H1 (cell line): ENCODE measurements at regions not wholly inside any gene's neighbourhood (a gene's known extent, or its start where the extent isn't known, plus 50 kb on each side); places are given as distances from the start of the nearest gene placed in this dataset.

Experiments
- CTCF ChIA-PET: fragments of 300-600 bp; sonication (Branson Sonifier 250); formaldehyde crosslinking; loops from one replicate; lab custom pipeline; 2021; ENCODE audit not compliant: partially characterized antibody; lab: Charles Lee
- POLR2A ChIA-PET: fragments of 300-600 bp; sonication (Branson Sonifier 250); formaldehyde crosslinking; loops from one replicate; lab custom pipeline; 2021; ENCODE audit warnings: inconsistent platforms; ENCODE audit not compliant: partially characterized antibody; lab: Charles Lee
- DNase-seq, 2 experiments: peaks; one replicate each; pipeline versions ENCODE4 v3.0.0 to v3.0.0-alpha.2; 2010 to 2022; ENCODE audit warnings: low spot score in 2 of 2, low read depth in 1 of 2, mixed read lengths in 1 of 2
- FAIRE-seq: peaks from 2 replicates; lab custom pipeline; 2011; peaks lifted over from hg19 to GRCh38; lab: Jason Lieb, UNC
- H2AFZ ChIP-seq: 2 replicates; pipeline ENCODE4 v1.8.1; 2012; ENCODE audit warnings: low read length, inconsistent platforms
- H2AK5ac ChIP-seq: 2 replicates; pipeline ENCODE4 v1.6.1; 2013; ENCODE audit warnings: low read depth, low read length
- H2BK120ac ChIP-seq: replicated peaks from 2 replicates; pipeline ENCODE3; 2013; ENCODE audit warnings: low read depth, low read length, inconsistent platforms
- H2BK12ac ChIP-seq: 2 replicates; pipeline ENCODE4 v1.6.1; 2013; ENCODE audit warnings: low read depth, low read length
- H2BK15ac ChIP-seq: 2 replicates; pipeline ENCODE4 v1.6.1; 2013; ENCODE audit warnings: low read length
- H2BK20ac ChIP-seq: 2 replicates; pipeline ENCODE4 v1.6.1; 2013; ENCODE audit warnings: low read length
- H2BK5ac ChIP-seq: 2 replicates; pipeline ENCODE4 v1.6.1; 2013; ENCODE audit warnings: low read depth, low read length
- H3K14ac ChIP-seq: 2 replicates; pipeline ENCODE4 v1.6.1; 2013; ENCODE audit warnings: inconsistent platforms; ENCODE audit not compliant: insufficient read length
- H3K18ac ChIP-seq: 2 replicates; pipeline ENCODE4 v1.6.1; 2013; ENCODE audit warnings: low read length; ENCODE audit errors: extremely low read depth
- H3K23ac ChIP-seq: 2 replicates; pipeline ENCODE4 v1.6.1; 2013; ENCODE audit warnings: inconsistent platforms; ENCODE audit not compliant: insufficient read length
- H3K23me2 ChIP-seq: 2 replicates; pipeline ENCODE4 v1.6.1; 2013; ENCODE audit warnings: low read depth, low read length
- H3K27ac ChIP-seq: 2 replicates; pipeline ENCODE4 v1.6.1; 2011; ENCODE audit warnings: low read depth, low read length, inconsistent platforms
- H3K27me3 ChIP-seq, 4 experiments: replicated peaks in 1 of 4; 1 replicate in 1 of 4; 2 replicates in 3 of 4; pipeline versions ENCODE4 v1.6.1 to v1.8.1; 2011 to 2013; ENCODE audit warnings: low read length in 3 of 4, mild to moderate bottlenecking in 3 of 4, inconsistent platforms in 2 of 4, mixed read lengths in 2 of 4, moderate library complexity in 1 of 4; ENCODE audit not compliant: control insufficient read depth in 3 of 4, insufficient read depth in 3 of 4; ENCODE audit errors: extremely low read depth in 1 of 4
- H3K36me3 ChIP-seq, 4 experiments: 2 replicates each; pipeline versions ENCODE4 v1.6.1 to v1.8.1; 2011 to 2013; ENCODE audit warnings: mild to moderate bottlenecking in 4 of 4, low read length in 3 of 4, moderate library complexity in 2 of 4, control low read depth in 1 of 4, inconsistent platforms in 1 of 4; ENCODE audit not compliant: insufficient read depth in 4 of 4, control insufficient read depth in 2 of 4
- H3K4ac ChIP-seq: replicated peaks from 2 replicates; pipeline ENCODE3; 2013; ENCODE audit warnings: low read length, low read depth, mixed read lengths, inconsistent platforms; ENCODE audit not compliant: insufficient read length
- H3K4me1 ChIP-seq, 4 experiments: replicated peaks in 1 of 4; 1 replicate in 1 of 4; 2 replicates in 3 of 4; pipeline versions ENCODE4 v1.6.1 to v1.8.1; 2011 to 2013; ENCODE audit warnings: low read length in 3 of 4, inconsistent platforms in 2 of 4, mixed read lengths in 1 of 4; ENCODE audit not compliant: insufficient read depth in 4 of 4, control insufficient read depth in 3 of 4
- H3K4me2 ChIP-seq, 2 experiments: 2 replicates each; pipeline versions ENCODE4 v1.6.1 to v1.8.1; 2011 to 2013; ENCODE audit warnings: low read depth in 2 of 2, low read length in 2 of 2, control low read depth in 1 of 2, inconsistent platforms in 1 of 2, mild to moderate bottlenecking in 1 of 2; ENCODE audit not compliant: insufficient read depth in 1 of 2
- H3K4me3 ChIP-seq, 4 experiments: fragments of 200-600, 300-600 bp in 1 of 4; sonication (generic), shearing (Covaris generic), sonication (Bioruptor Twin) in 1 of 4; 2 replicates each; pipeline versions ENCODE4 v1.5.1 to v1.8.1; 2011 to 2016; ENCODE audit warnings: low read length in 4 of 4, low read depth in 3 of 4, control low read depth in 2 of 4, inconsistent platforms in 2 of 4, mild to moderate bottlenecking in 2 of 4, mixed read lengths in 1 of 4, moderate library complexity in 1 of 4; ENCODE audit not compliant: insufficient read depth in 2 of 4; ENCODE audit errors: extremely low read depth in 1 of 4
- H3K56ac ChIP-seq: replicated peaks from 2 replicates; pipeline ENCODE3; 2013; ENCODE audit warnings: low read depth, mild to moderate bottlenecking, mixed read lengths, low read length, inconsistent platforms; ENCODE audit not compliant: insufficient read length
- H3K79me1 ChIP-seq: 2 replicates; pipeline ENCODE4 v1.6.1; 2013; ENCODE audit warnings: low read depth, low read length, control low read depth
- H3K79me2 ChIP-seq, 2 experiments: 2 replicates each; pipeline versions ENCODE4 v1.6.1 to v1.8.1; 2012 to 2013; ENCODE audit warnings: low read length in 2 of 2, mild to moderate bottlenecking in 2 of 2, inconsistent platforms in 1 of 2; ENCODE audit not compliant: insufficient read depth in 2 of 2, control insufficient read depth in 1 of 2
- H3K9ac ChIP-seq, 4 experiments: replicated peaks in 1 of 4; 1 replicate in 1 of 4; 2 replicates in 3 of 4; pipeline versions ENCODE4 v1.6.1 to v1.8.1; 2011 to 2013; ENCODE audit warnings: low read depth in 3 of 4, low read length in 3 of 4, control low read depth in 2 of 4, mild to moderate bottlenecking in 2 of 4, moderate library complexity in 2 of 4, inconsistent platforms in 1 of 4; ENCODE audit errors: extremely low read depth in 1 of 4
- H3K9me3 ChIP-seq, 2 experiments: 2 replicates each; pipeline versions ENCODE4 v1.6.1 to v1.8.1; 2012 to 2013; ENCODE audit warnings: mild to moderate bottlenecking in 2 of 2, moderate library complexity in 2 of 2, control low read depth in 1 of 2, inconsistent platforms in 1 of 2, low read depth in 1 of 2, low read length in 1 of 2, mixed read lengths in 1 of 2; ENCODE audit not compliant: insufficient read depth in 2 of 2
- H4K20me1 ChIP-seq, 2 experiments: replicated peaks in 1 of 2; 2 replicates each; pipeline versions ENCODE3 to v1.8.1; 2011 to 2013; ENCODE audit warnings: inconsistent platforms in 2 of 2, low read length in 2 of 2, mild to moderate bottlenecking in 1 of 2; ENCODE audit not compliant: insufficient read depth in 2 of 2, control insufficient read depth in 1 of 2
- H4K5ac ChIP-seq: 2 replicates; pipeline ENCODE4 v1.6.1; 2013; ENCODE audit warnings: low read length, low read depth, mixed read lengths, inconsistent platforms; ENCODE audit not compliant: insufficient read length
- H4K8ac ChIP-seq: 2 replicates; pipeline ENCODE4 v1.8.0; 2013; ENCODE audit warnings: mild to moderate bottlenecking, moderate library complexity, low read length, inconsistent platforms; ENCODE audit not compliant: insufficient read depth; ENCODE audit errors: extremely low read depth
- H4K91ac ChIP-seq: replicated peaks from 2 replicates; pipeline ENCODE3; 2013; ENCODE audit warnings: low read length, mixed read lengths, inconsistent platforms; ENCODE audit not compliant: insufficient read length
- BRCA1 ChIP-seq: IDR thresholded peaks from 2 replicates; pipeline ENCODE4 v1.6.1; 2012; ENCODE audit warnings: low read depth, low read length, improper control_type of control experiment
- EP300 ChIP-seq, 2 experiments: IDR thresholded peaks; 1 replicate in 1 of 2; 2 replicates in 1 of 2; pipeline ENCODE4 v1.6.1; 2011 to 2012; ENCODE audit warnings: low read depth in 2 of 2, low read length in 2 of 2, mild to moderate bottlenecking in 2 of 2, borderline replicate concordance in 1 of 2, inconsistent platforms in 1 of 2, moderate library complexity in 1 of 2
- NANOG ChIP-seq: IDR thresholded peaks from 2 replicates; pipeline ENCODE4 v1.6.1; 2011; ENCODE audit warnings: low read length, low read depth, mild to moderate bottlenecking, inconsistent platforms; ENCODE audit not compliant: insufficient read depth, poor library complexity, severe bottlenecking
- SIN3A ChIP-seq, 2 experiments: IDR thresholded peaks in 1 of 2; conservative IDR thresholded peaks in 1 of 2; 2 replicates each; pipeline ENCODE4 v1.6.1; 2011 to 2012; ENCODE audit warnings: low read length in 2 of 2, improper control_type of control experiment in 1 of 2, low read depth in 1 of 2, mild to moderate bottlenecking in 1 of 2
- WGBS, 2 experiments: shearing (Covaris generic) in 1 of 2; methylation state at CpG; one replicate each; pipeline versions ENCODE4 v1.1.6 to v1.1.7; 2013 to 2015; ENCODE audit warnings: low lambda C conversion rate in 2 of 2, mixed read lengths in 2 of 2, inconsistent platforms in 1 of 2, low coverage in 1 of 2, missing lambda C conversion rate in 1 of 2; ENCODE audit not compliant: insufficient replicate concordance in 2 of 2, insufficient coverage in 1 of 2, insufficient read length in 1 of 2; ENCODE audit errors: extremely low coverage in 1 of 2, missing lambda C conversion rate in 1 of 2; 5-methylcytosine and 5-hydroxymethylcytosine counted together

GRCh38 chr6:164532198-164533044 is 777.0 kb downstream of the C6orf118 start:
- TF ChIP-seq BRCA1 (no peak), NANOG (no peak), EP300 (IDR thresholded peaks at IDR 0.05; ENCODE audit: borderline replicate concordance in 1 of 2, low read depth in 2 of 2, low read length in 2 of 2) (no peak), SIN3A (conservative IDR thresholded peaks at IDR 0.05 in 1 of 2, IDR thresholded peaks at IDR 0.05 in 1 of 2; ENCODE audit: low read depth in 1 of 2, low read length in 2 of 2) (no peak)
- no peaks in the 10 kb centered on the region for H3K4me1 ChIP-seq
- no peaks in the 10 kb centered on the region for H3K79me1 ChIP-seq
- FAIRE-seq (no peak), DNase-seq (no peak)
- no peak overlapping the region for H2BK20ac ChIP-seq
- H3K27ac ChIP-seq: no peak overlapping the region
- no peak overlapping the region for H3K14ac ChIP-seq
- H3K18ac ChIP-seq: no peak overlapping the region
- H3K4me3 ChIP-seq: no peak overlapping the region
- no peak overlapping the region for H3K4me2 ChIP-seq
- no peaks in the 10 kb centered on the region for H3K27me3 ChIP-seq
- H4K5ac ChIP-seq: no peak overlapping the region
- H3K79me2 ChIP-seq: no peaks in the 10 kb centered on the region
- H2BK12ac ChIP-seq: no peak overlapping the region
- peak overlapping the region; percentile 23; the same call in 1 of the 2 replicates for H2AFZ ChIP-seq
- H3K56ac ChIP-seq: no peak overlapping the region
- H4K20me1 ChIP-seq: no peaks in the 10 kb centered on the region
- no peak overlapping the region for H2BK5ac ChIP-seq
- H3K23ac ChIP-seq: no peak overlapping the region
- no peak overlapping the region for H2AK5ac ChIP-seq
- CTCF ChIA-PET: interaction anchor here (0.6 to 1.2 kb wide), 3 partner anchors 30 to 1313 kb away, joined by 3 to 4 read pairs (median 3); no protein-coding TSS in a partner anchor
- no peaks in the 10 kb centered on the region for H3K23me2 ChIP-seq
- H2BK15ac ChIP-seq: no peak overlapping the region
- H3K36me3 ChIP-seq: no peaks in the 10 kb centered on the region; a peak in 1 of 8 replicates
- H3K4ac ChIP-seq: no peak overlapping the region
- H3K9ac ChIP-seq: no peak overlapping the region
- H3K9me3 ChIP-seq: no peaks in the 10 kb centered on the region
- POLR2A ChIA-PET: no interaction called here
- no peak overlapping the region for H4K91ac ChIP-seq
- no peak overlapping the region for H2BK120ac ChIP-seq
- H4K8ac ChIP-seq: no peak overlapping the region; the same call in 1 of the 2 replicates
- WGBS, 2 experiments: 92% methylated on average over 9 of the region's 9 CpGs; no CpG with 5 or more reads in 1 of the 2 experiments
